ENCODE measurements at regions not wholly inside any gene's neighbourhood (a gene's known extent, or its start where the extent isn't known, plus 50 kb on each side); places are given as distances from the start of the nearest gene placed in this dataset.

- peak in 1 of 3 experiments; percentile 8 for TF ChIP-seq CTCF (optimal IDR thresholded peaks at IDR 0.05 in 1 of 3, IDR thresholded peaks at IDR 0.05 in 1 of 3, conservative IDR thresholded peaks at IDR 0.05 in 1 of 3; ENCODE audit: extremely low read depth in 1 of 3, insufficient read depth in 2 of 3, low read length in 3 of 3)
- no peak for TF ChIP-seq EZH2 (IDR thresholded peaks at IDR 0.05; ENCODE audit: low read length)
Measured at GRCh38 chr7:131844369-131844768, 287.9 kb upstream of the PODXL start.
